Gastroesophageal sphincter (tissue), 3 donors: ENCODE measurements at regions not wholly inside any gene's neighbourhood (a gene's known extent, or its start where the extent isn't known, plus 50 kb on each side); places are given as distances from the start of the nearest gene placed in this dataset.

ENCODE experiments used
- CTCF ChIP-seq, 4 experiments: fragments of 200-600 bp in 2 of 4; fragments of 450-650 bp in 2 of 4; sonication (generic) in 1 of 4; IDR thresholded peaks; one replicate each; pipeline ENCODE4 v1.5.1; 2017 to 2019; ENCODE audit warnings: antibody characterized with exemption in 4 of 4, mild to moderate bottlenecking in 2 of 4, moderate library complexity in 2 of 4
- EP300 ChIP-seq: sonication (generic); formaldehyde crosslinking; IDR thresholded peaks from one replicate; pipeline ENCODE4 v1.6.1; 2017; ENCODE audit warnings: antibody characterized with exemption, mild to moderate bottlenecking

- TF ChIP-seq CTCF (IDR thresholded peaks at IDR 0.05) (no peak), EP300 (no peak)
These were observed 990.1 kb upstream of the C9orf72 start for GRCh38 chr9:28563291-28563934.
